Mesendoderm (in vitro differentiated cells): ENCODE measurements at regions not wholly inside any gene's neighbourhood (a gene's known extent, or its start where the extent isn't known, plus 50 kb on each side); places are given as distances from the start of the nearest gene placed in this dataset.

Experiments used
- DNase-seq: peaks from one replicate; pipeline ENCODE4 v3.0.0; 2013
- H2AK5ac ChIP-seq: 2 replicates; pipeline ENCODE4 v1.6.1; 2013; ENCODE audit warnings: low read length, inconsistent platforms
- H2BK120ac ChIP-seq: 2 replicates; pipeline ENCODE4 v1.6.1; 2013; ENCODE audit warnings: low read depth, mild to moderate bottlenecking, low read length, moderate library complexity, mixed read lengths
- H2BK15ac ChIP-seq: replicated peaks from 2 replicates; pipeline ENCODE4 v1.6.1; 2013; ENCODE audit warnings: low read depth, mild to moderate bottlenecking, moderate library complexity
- H2BK5ac ChIP-seq: 2 replicates; pipeline ENCODE4 v1.6.1; 2013; ENCODE audit warnings: low read length, inconsistent platforms
- H3K18ac ChIP-seq: 2 replicates; pipeline ENCODE4 v1.6.1; 2013; ENCODE audit warnings: mild to moderate bottlenecking, low read length, mixed read lengths
- H3K23ac ChIP-seq: one replicate; pipeline ENCODE4 v1.6.1; 2013; ENCODE audit warnings: low read length
- H3K27ac ChIP-seq: 2 replicates; pipeline ENCODE4 v1.5.1; 2013; ENCODE audit warnings: low read depth, mild to moderate bottlenecking, inconsistent platforms, low read length, moderate library complexity
- H3K27me3 ChIP-seq: 2 replicates; pipeline ENCODE4 v1.6.1; 2013; ENCODE audit warnings: low read length, control low read depth, mild to moderate bottlenecking, inconsistent platforms; ENCODE audit not compliant: insufficient read depth, poor library complexity
- H3K36me3 ChIP-seq: 2 replicates; pipeline ENCODE4 v1.6.1; 2013; ENCODE audit warnings: low read length, inconsistent platforms; ENCODE audit not compliant: control insufficient read depth, insufficient read depth
- H3K4ac ChIP-seq: one replicate; pipeline ENCODE4 v1.6.1; 2013; ENCODE audit warnings: low read depth, mild to moderate bottlenecking, low read length, moderate library complexity
- H3K4me1 ChIP-seq: 2 replicates; pipeline ENCODE4 v1.6.1; 2013; ENCODE audit warnings: low read depth, low read length, inconsistent platforms; ENCODE audit not compliant: control insufficient read depth
- H3K4me2 ChIP-seq: 2 replicates; pipeline ENCODE4 v1.6.1; 2013; ENCODE audit warnings: low read length
- H3K4me3 ChIP-seq: 2 replicates; pipeline ENCODE4 v1.5.1; 2013; ENCODE audit warnings: mild to moderate bottlenecking, low read length
- H3K56ac ChIP-seq: one replicate; pipeline ENCODE4 v1.6.1; 2013; ENCODE audit warnings: low read length
- H3K79me1 ChIP-seq: 2 replicates; pipeline ENCODE4 v1.6.1; 2013; ENCODE audit warnings: low read length, inconsistent platforms
- H3K79me2 ChIP-seq: 2 replicates; pipeline ENCODE4 v1.6.1; 2013; ENCODE audit warnings: mild to moderate bottlenecking, low read length; ENCODE audit not compliant: control insufficient read depth, insufficient read depth
- H3K9ac ChIP-seq: 2 replicates; pipeline ENCODE4 v1.6.1; 2013; ENCODE audit warnings: low read length, inconsistent platforms
- H4K5ac ChIP-seq: one replicate; pipeline ENCODE4 v1.6.1; 2013; ENCODE audit warnings: low read length
- H4K8ac ChIP-seq: one replicate; pipeline ENCODE4 v1.6.1; 2013; ENCODE audit warnings: low read depth, mild to moderate bottlenecking, control low read depth, low read length, moderate library complexity
- WGBS: extraction: QIAGEN DNeasy Blood & Tissue Kit; methylation state at CpG from one replicate; pipeline ENCODE4 v1.1.7; 2013; ENCODE audit warnings: low lambda C conversion rate, missing lambda C conversion rate; ENCODE audit not compliant: insufficient coverage; ENCODE audit errors: extremely low coverage; 5-methylcytosine and 5-hydroxymethylcytosine counted together

DNA sequence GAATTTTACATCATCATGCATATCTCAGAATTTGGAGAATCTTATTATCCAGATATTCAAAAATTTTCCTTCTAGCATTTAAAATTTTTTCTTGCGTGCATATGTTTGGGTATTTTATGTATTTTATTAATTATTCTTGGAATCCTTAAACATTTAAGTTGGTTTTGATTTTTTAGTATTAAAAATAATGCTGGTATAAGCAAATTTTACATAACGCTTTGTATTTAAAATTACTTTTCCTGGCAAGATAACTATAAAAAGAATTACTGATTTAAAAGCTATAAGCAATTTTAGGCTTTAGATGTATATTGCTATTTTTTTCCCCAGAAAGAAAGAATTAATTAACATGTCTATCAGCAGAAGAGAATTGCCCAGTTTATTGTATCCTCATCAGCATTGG lies 224.6 kb upstream of the STXBP6 start:
- H2AK5ac ChIP-seq: no peak overlapping the region
- no peak overlapping the region for H2BK5ac ChIP-seq
- peaks cover 2% of the 10 kb centered on the region for H3K4me1 ChIP-seq
- H3K79me2 ChIP-seq: no peaks in the 10 kb centered on the region
- no peak for DNase-seq
- H4K5ac ChIP-seq: no peak overlapping the region
- no peak overlapping the region for H3K9ac ChIP-seq
- H2BK15ac ChIP-seq: no peak overlapping the region
- no peak overlapping the region for H3K23ac ChIP-seq
- H3K27ac ChIP-seq: no peak overlapping the region
- no peak overlapping the region for H3K4me2 ChIP-seq
- no peak overlapping the region for H3K56ac ChIP-seq
- H4K8ac ChIP-seq: no peak overlapping the region
- H3K4ac ChIP-seq: no peak overlapping the region
- no peaks in the 10 kb centered on the region for H3K27me3 ChIP-seq
- no CpG with 5 or more reads among the region's 2 CpGs for WGBS
- H3K36me3 ChIP-seq: no peaks in the 10 kb centered on the region
- no peak overlapping the region for H3K18ac ChIP-seq
- H3K79me1 ChIP-seq: no peaks in the 10 kb centered on the region
- H2BK120ac ChIP-seq: no peak overlapping the region
- no peak overlapping the region for H3K4me3 ChIP-seq

DNA sequence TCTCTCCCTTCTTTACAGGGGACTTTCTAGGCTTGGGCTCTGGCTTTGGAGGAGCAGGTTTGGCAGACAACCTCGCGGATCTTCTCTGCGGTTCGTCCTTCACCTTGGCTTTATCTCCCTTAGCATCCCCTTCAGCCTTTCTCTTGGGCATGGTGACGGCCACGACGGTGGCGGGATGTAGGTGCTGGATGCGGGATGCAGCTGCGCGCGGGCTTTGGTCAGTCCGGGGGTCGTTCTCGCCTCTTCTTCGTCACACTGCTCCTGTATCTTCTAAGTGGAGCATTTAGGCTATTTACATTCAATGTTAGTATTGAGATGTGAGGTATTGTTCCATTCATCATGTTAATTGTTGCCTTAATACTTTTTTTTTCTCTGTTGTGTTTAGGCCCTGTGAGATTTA lies 217.2 kb upstream of the STXBP6 start:
- H3K79me2 ChIP-seq: no peaks in the 10 kb centered on the region
- DNase-seq: no peak
- WGBS: no CpG with 5 or more reads among the region's 16 CpGs
- H4K8ac ChIP-seq: no peak overlapping the region
- no peak overlapping the region for H2BK120ac ChIP-seq
- no peak overlapping the region for H2AK5ac ChIP-seq
- H3K36me3 ChIP-seq: no peaks in the 10 kb centered on the region
- H3K4me2 ChIP-seq: no peak overlapping the region
- H3K9ac ChIP-seq: no peak overlapping the region
- no peak overlapping the region for H3K4ac ChIP-seq
- no peaks in the 10 kb centered on the region for H3K79me1 ChIP-seq
- H3K23ac ChIP-seq: no peak overlapping the region
- H3K56ac ChIP-seq: no peak overlapping the region
- H2BK5ac ChIP-seq: no peak overlapping the region
- H3K4me1 ChIP-seq: peaks cover 2% of the 10 kb centered on the region
- H3K18ac ChIP-seq: no peak overlapping the region
- H3K27me3 ChIP-seq: no peaks in the 10 kb centered on the region
- no peak overlapping the region for H4K5ac ChIP-seq
- no peak overlapping the region for H3K4me3 ChIP-seq
- H2BK15ac ChIP-seq: no peak overlapping the region
- no peak overlapping the region for H3K27ac ChIP-seq

DNA sequence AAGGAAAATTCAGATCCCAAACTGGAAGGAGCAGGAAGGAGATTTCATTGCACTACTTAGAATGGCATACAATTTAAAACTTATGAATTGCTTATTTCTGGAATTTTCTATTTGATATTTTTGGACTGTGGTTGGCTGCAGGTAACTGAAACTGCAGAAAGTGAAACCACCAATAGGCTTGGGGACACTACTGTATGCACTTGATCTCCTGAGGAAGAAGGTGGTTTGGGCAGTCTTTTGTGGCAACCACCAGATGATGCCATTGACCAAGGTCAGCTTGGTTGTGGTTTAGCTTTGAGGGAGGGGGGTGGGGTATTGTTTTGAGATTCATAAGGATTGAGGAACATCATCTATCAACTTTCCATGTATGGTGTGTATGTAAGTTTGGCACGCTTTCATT lies 209.5 kb upstream of the STXBP6 start:
- no peaks in the 10 kb centered on the region for H3K27me3 ChIP-seq
- no peak overlapping the region for H2AK5ac ChIP-seq
- WGBS: no CpG with 5 or more reads among the region's 1 CpG
- no peaks in the 10 kb centered on the region for H3K79me1 ChIP-seq
- no peak overlapping the region for H2BK5ac ChIP-seq
- H2BK15ac ChIP-seq: no peak overlapping the region
- no peak overlapping the region for H3K56ac ChIP-seq
- H3K23ac ChIP-seq: no peak overlapping the region
- no peak overlapping the region for H2BK120ac ChIP-seq
- H3K36me3 ChIP-seq: no peaks in the 10 kb centered on the region
- H4K8ac ChIP-seq: no peak overlapping the region
- H3K4ac ChIP-seq: no peak overlapping the region
- H3K79me2 ChIP-seq: no peaks in the 10 kb centered on the region
- H3K4me3 ChIP-seq: no peak overlapping the region
- H4K5ac ChIP-seq: no peak overlapping the region
- no peak overlapping the region for H3K18ac ChIP-seq
- H3K9ac ChIP-seq: no peak overlapping the region
- no peak overlapping the region for H3K4me2 ChIP-seq
- no peak overlapping the region for H3K27ac ChIP-seq
- no peak for DNase-seq
- H3K4me1 ChIP-seq: no peaks in the 10 kb centered on the region

DNA sequence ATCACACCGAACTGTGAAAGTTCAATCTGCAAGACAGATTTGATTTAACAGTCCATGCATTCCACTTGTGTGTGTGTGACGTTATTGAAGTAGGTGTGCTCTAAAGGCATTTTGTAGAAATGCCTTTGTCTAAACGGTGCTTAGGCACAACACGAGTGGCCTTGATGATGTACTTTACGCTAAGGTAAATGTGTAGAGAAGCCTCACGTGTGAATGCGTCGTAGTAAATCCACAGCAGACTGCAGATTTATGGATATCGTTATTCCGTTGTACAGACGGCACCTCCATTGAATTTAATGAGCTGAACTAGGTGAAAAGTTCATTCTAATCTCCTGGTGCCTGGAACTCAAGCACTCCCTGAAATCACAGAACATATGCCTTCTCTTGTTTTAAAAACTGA lies 202.8 kb upstream of the STXBP6 start:
- Histone ChIP-seq H3K4ac (no peak overlapping the region), H3K79me1 (no peaks in the 10 kb centered on the region), H2BK5ac (no peak overlapping the region), H4K8ac (no peak overlapping the region), H3K79me2 (no peaks in the 10 kb centered on the region), H3K56ac (no peak overlapping the region), H3K9ac (no peak overlapping the region), H2BK120ac (no peak overlapping the region), H2BK15ac (no peak overlapping the region), H2AK5ac (no peak overlapping the region), H3K18ac (no peak overlapping the region), H3K27ac (no peak overlapping the region), H3K23ac (no peak overlapping the region), H3K36me3 (no peaks in the 10 kb centered on the region), H3K4me1 (no peaks in the 10 kb centered on the region), H4K5ac (no peak overlapping the region), H3K4me3 (no peak overlapping the region), H3K4me2 (no peak overlapping the region), H3K27me3 (no peaks in the 10 kb centered on the region)
- WGBS: no CpG with 5 or more reads among the region's 11 CpGs
- DNase-seq: no peak

- Histone ChIP-seq H3K27ac (no peak overlapping the region), H3K4ac (no peak overlapping the region), H3K56ac (no peak overlapping the region), H2BK120ac (no peak overlapping the region), H3K4me2 (no peak overlapping the region), H3K79me1 (no peaks in the 10 kb centered on the region), H3K36me3 (no peaks in the 10 kb centered on the region), H3K4me1 (no peaks in the 10 kb centered on the region), H3K23ac (no peak overlapping the region), H3K9ac (no peak overlapping the region), H3K18ac (no peak overlapping the region), H2BK15ac (no peak overlapping the region), H2BK5ac (no peak overlapping the region), H3K4me3 (no peak overlapping the region), H4K8ac (no peak overlapping the region), H3K27me3 (no peaks in the 10 kb centered on the region), H4K5ac (no peak overlapping the region), H2AK5ac (no peak overlapping the region), H3K79me2 (no peaks in the 10 kb centered on the region)
- no peak for DNase-seq
Observed at GRCh38 chr14:25250516-25250915, 200.6 kb upstream of the STXBP6 start.

GRCh38 chr14:25247609-25248008 lies 197.7 kb upstream of the STXBP6 start:
- Histone ChIP-seq H3K9ac (no peak overlapping the region), H2BK5ac (no peak overlapping the region), H3K36me3 (no peaks in the 10 kb centered on the region), H3K27ac (no peak overlapping the region), H3K4me1 (no peaks in the 10 kb centered on the region), H3K23ac (no peak overlapping the region), H3K56ac (no peak overlapping the region), H3K27me3 (no peaks in the 10 kb centered on the region), H2AK5ac (no peak overlapping the region), H3K18ac (no peak overlapping the region), H3K4ac (no peak overlapping the region), H3K79me2 (no peaks in the 10 kb centered on the region), H2BK120ac (no peak overlapping the region), H4K5ac (no peak overlapping the region), H3K79me1 (no peaks in the 10 kb centered on the region), H2BK15ac (no peak overlapping the region), H3K4me3 (no peak overlapping the region), H3K4me2 (no peak overlapping the region), H4K8ac (no peak overlapping the region)
- WGBS: no CpG with 5 or more reads among the region's 3 CpGs
- DNase-seq: no peak
